Calu3 (cell line): ENCODE measurements at regions not wholly inside any gene's neighbourhood (a gene's known extent, or its start where the extent isn't known, plus 50 kb on each side); places are given as distances from the start of the nearest gene placed in this dataset.

Experiments
- BruUV-seq: library from RNA; stranded (reverse); fragments of 400-500 nt; replicated peaks from 2 replicates; lab custom pipeline; 2021; lab: Mats Ljungman, UMichigan
- CTCF ChIA-PET: fragments of 300-600 bp; sonication (Branson Sonifier 250); formaldehyde crosslinking; loops from one replicate; lab custom pipeline; 2022; ENCODE audit warnings: antibody characterized with exemption; lab: Charles Lee
- DNase-seq: peaks from one replicate; pipeline ENCODE4 v3.0.0; 2022
- H3K27ac Mint-ChIP-seq: one replicate; pipeline ENCODE4 v1.8.0; 2022; ENCODE audit warnings: mixed read lengths; ENCODE audit not compliant: unreplicated experiment
- H3K27me3 Mint-ChIP-seq: one replicate; pipeline ENCODE4 v1.8.0; 2022; ENCODE audit warnings: mixed read lengths; ENCODE audit not compliant: unreplicated experiment
- H3K36me3 Mint-ChIP-seq: one replicate; pipeline ENCODE4 v1.8.0; 2022; ENCODE audit warnings: mild to moderate bottlenecking, moderate library complexity, mixed read lengths; ENCODE audit not compliant: insufficient read depth, unreplicated experiment
- H3K4me1 Mint-ChIP-seq: one replicate; pipeline ENCODE4 v1.8.0; 2022; ENCODE audit warnings: mild to moderate bottlenecking, low read depth, mixed read lengths; ENCODE audit not compliant: unreplicated experiment
- H3K4me3 Mint-ChIP-seq: one replicate; pipeline ENCODE4 v1.8.0; 2022; ENCODE audit warnings: mild to moderate bottlenecking, low read depth, moderate library complexity, mixed read lengths; ENCODE audit not compliant: unreplicated experiment
- H3K9me3 Mint-ChIP-seq: one replicate; pipeline ENCODE4 v1.8.0; 2022; ENCODE audit warnings: low read depth, mixed read lengths; ENCODE audit not compliant: unreplicated experiment
- CTCF ChIP-seq: fragments of 200-600 bp; IDR thresholded peaks from one replicate; pipeline ENCODE4 v1.8.0; 2022; ENCODE audit warnings: antibody characterized with exemption; ENCODE audit not compliant: unreplicated experiment
- intact Hi-C: fragments of 100-400 bp; cut with micrococcal nuclease; formaldehyde crosslinking; loops from one replicate; pipeline ENCODE4 v1.10.0; 2022; ENCODE audit not compliant: unreplicated experiment

- Mint-ChIP-seq H3K27ac (no peak overlapping the region), H3K4me1 (no peaks in the 10 kb centered on the region), H3K4me3 (no peak overlapping the region), H3K9me3 (peaks cover 6% of the 10 kb centered on the region), H3K27me3 (peaks cover 13% of the 10 kb centered on the region), H3K36me3 (no peaks in the 10 kb centered on the region)
- no TSS peak for BruUV-seq
- no peak for TF ChIP-seq CTCF
- DNase-seq, result no peak
- CTCF ChIA-PET, result interaction anchor here (0.5 kb wide), 1 partner anchor 466 kb away, joined by 7 read pairs; no protein-coding TSS in a partner anchor
- intact Hi-C loops, result no loop called here
These were observed 248.0 kb upstream of the FZD8 start for GRCh38 chr10:35889971-35890675.

- no peak for DNase-seq
- no peaks in the 10 kb centered on the region for H3K36me3 Mint-ChIP-seq
- H3K27ac Mint-ChIP-seq, result no peak overlapping the region
- CTCF ChIA-PET, result no interaction called here
- peaks cover 3% of the 10 kb centered on the region for H3K9me3 Mint-ChIP-seq
- no peak for TF ChIP-seq CTCF
- peaks cover 13% of the 10 kb centered on the region for H3K27me3 Mint-ChIP-seq
- BruUV-seq, result no TSS peak
- no peak overlapping the region for H3K4me3 Mint-ChIP-seq
- H3K4me1 Mint-ChIP-seq, result no peaks in the 10 kb centered on the region
- intact Hi-C loops, result no loop called here
These were observed 247.1 kb upstream of the FZD8 start for GRCh38 chr10:35889226-35889625.

- Mint-ChIP-seq H3K4me3 (no peak overlapping the region), H3K9me3 (no peaks in the 10 kb centered on the region), H3K4me1 (no peaks in the 10 kb centered on the region), H3K36me3 (no peaks in the 10 kb centered on the region), H3K27ac (no peak overlapping the region), H3K27me3 (peaks cover 17% of the 10 kb centered on the region)
- BruUV-seq, result no TSS peak
- no peak for TF ChIP-seq CTCF
- intact Hi-C loops, result no loop called here
- CTCF ChIA-PET, result no interaction called here
- no peak for DNase-seq
These were observed 246.3 kb upstream of the FZD8 start for GRCh38 chr10:35888400-35888799.

GRCh38 chr10:35887685-35888084 is 245.6 kb upstream of the FZD8 start:
- Mint-ChIP-seq H3K9me3 (no peaks in the 10 kb centered on the region), H3K4me3 (no peak overlapping the region), H3K27me3 (peaks cover 24% of the 10 kb centered on the region), H3K4me1 (no peaks in the 10 kb centered on the region), H3K27ac (no peak overlapping the region), H3K36me3 (no peaks in the 10 kb centered on the region)
- no peak for TF ChIP-seq CTCF
- BruUV-seq, result no TSS peak
- intact Hi-C loops, result no loop called here
- DNase-seq, result no peak
- CTCF ChIA-PET, result no interaction called here
